ENCODE measurements at regions not wholly inside any gene's neighbourhood (a gene's known extent, or its start where the extent isn't known, plus 50 kb on each side); places are given as distances from the start of the nearest gene placed in this dataset.

DNA sequence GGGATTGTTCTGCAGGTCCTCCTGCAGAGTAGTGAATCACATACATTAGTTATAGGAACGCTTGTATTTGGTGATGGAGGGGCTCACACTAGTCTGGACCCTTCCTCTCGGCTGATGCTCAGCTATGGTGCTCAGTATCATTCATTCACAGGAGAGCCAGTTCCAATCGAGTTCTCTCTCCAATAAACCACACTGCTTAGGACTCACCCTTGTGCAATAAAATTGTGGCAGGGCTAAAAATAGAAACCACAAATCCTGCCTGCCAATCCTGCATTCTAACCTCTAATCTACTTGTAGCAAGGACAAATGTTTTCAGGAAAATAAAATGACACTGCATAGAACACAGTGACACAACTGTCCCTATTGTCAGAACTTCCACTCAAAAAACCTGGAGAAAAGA is 138.4 kb upstream of the TBL1XR1 start:
- Histone ChIP-seq H4K20me1 (ENCODE audit: insufficient read depth, low read length) (no peaks in the 10 kb centered on the region), H3K27me3 (ENCODE audit: control insufficient read depth in 1 of 2, insufficient read depth in 2 of 2, low read length in 2 of 2) (no peaks in the 10 kb centered on the region), H3K4me1 (ENCODE audit: insufficient read depth, low read length) (peaks cover 64% of the 10 kb centered on the region), H3K27ac (ENCODE audit: extremely low read length, insufficient read depth, low read length) (no peak overlapping the region), H3K79me2 (ENCODE audit: insufficient read depth, low read length) (no peaks in the 10 kb centered on the region), H3K36me3 (replicated peaks in 1 of 2; ENCODE audit: control insufficient read depth in 1 of 2, insufficient read depth in 2 of 2, low read length in 2 of 2) (no peaks in the 10 kb centered on the region), H3K4me3 (replicated peaks in 1 of 3; ENCODE audit: insufficient read depth in 1 of 3, low read depth in 2 of 3, low read length in 3 of 3) (no peak overlapping the region), H3K9me3 (ENCODE audit: low read length) (no peaks in the 10 kb centered on the region), H3K9ac (ENCODE audit: insufficient read depth, low read depth, low read length) (no peak overlapping the region), H2AFZ (ENCODE audit: low read length) (no peak overlapping the region), H3K4me2 (ENCODE audit: low read depth, low read length) (no peak overlapping the region)
- DNase-seq (ENCODE audit: low spot score) = no peak
- POLR2A ChIA-PET = no interaction called here
- no peak for ATAC-seq
- intact Hi-C loops (cut with micrococcal nuclease; ENCODE audit: unreplicated experiment) = no loop called here
- FAIRE-seq = no peak
- TF ChIP-seq ZBTB20 (CRISPR knock-in tag; IDR thresholded peaks at IDR 0.05; ENCODE audit: borderline replicate concordance, low read depth) (no peak), ERF (CRISPR knock-in tag; IDR thresholded peaks at IDR 0.05) (no peak), U2AF2 (IDR thresholded peaks at IDR 0.05; ENCODE audit: low read depth, low read length) (no peak), ZNF83 (CRISPR knock-in tag; IDR thresholded peaks at IDR 0.05; ENCODE audit: borderline replicate concordance) (no peak), SRSF9 (IDR thresholded peaks at IDR 0.05; ENCODE audit: borderline replicate concordance, insufficient read depth, low read depth, low read length, poor library complexity, severe bottlenecking) (no peak), ZNF549 (CRISPR knock-in tag; IDR thresholded peaks at IDR 0.05) (no peak), GATAD2A (CRISPR knock-in tag; IDR thresholded peaks at IDR 0.05) (no peak)
- TF ChIP-seq, protein P1, sequence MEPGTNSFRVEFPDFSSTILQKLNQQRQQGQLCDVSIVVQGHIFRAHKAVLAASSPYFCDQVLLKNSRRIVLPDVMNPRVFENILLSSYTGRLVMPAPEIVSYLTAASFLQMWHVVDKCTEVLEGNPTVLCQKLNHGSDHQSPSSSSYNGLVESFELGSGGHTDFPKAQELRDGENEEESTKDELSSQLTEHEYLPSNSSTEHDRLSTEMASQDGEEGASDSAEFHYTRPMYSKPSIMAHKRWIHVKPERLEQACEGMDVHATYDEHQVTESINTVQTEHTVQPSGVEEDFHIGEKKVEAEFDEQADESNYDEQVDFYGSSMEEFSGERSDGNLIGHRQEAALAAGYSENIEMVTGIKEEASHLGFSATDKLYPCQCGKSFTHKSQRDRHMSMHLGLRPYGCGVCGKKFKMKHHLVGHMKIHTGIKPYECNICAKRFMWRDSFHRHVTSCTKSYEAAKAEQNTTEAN (CRISPR knock-in tag; conservative IDR thresholded peaks at IDR 0.05) = no peak
- TF ChIP-seq, protein P2, sequence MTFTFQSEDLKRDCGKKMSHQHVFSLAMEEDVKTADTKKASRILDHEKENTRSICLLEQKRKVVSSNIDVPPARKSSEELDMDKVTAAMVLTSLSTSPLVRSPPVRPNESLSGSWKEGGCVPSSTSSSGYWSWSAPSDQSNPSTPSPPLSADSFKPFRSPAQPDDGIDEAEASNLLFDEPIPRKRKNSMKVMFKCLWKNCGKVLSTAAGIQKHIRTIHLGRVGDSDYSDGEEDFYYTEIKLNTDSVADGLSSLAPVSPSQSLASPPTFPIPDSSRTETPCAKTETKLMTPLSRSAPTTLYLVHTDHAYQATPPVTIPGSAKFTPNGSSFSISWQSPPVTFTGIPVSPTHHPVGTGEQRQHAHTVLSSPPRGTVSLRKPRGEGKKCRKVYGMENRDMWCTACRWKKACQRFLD (CRISPR knock-in tag; IDR thresholded peaks at IDR 0.05; ENCODE audit: borderline replicate concordance) = no peak
- WGBS (ENCODE audit: low lambda C conversion rate) = 40% methylated on average over 1 of the region's 3 CpGs
- BruUV-seq (replicated peaks) = no TSS peak
- CTCF ChIA-PET (ENCODE audit: low intra/inter-chr PET ratio, low total read pairs) = no interaction called here
- in situ Hi-C loops (cut with HindIII; ENCODE audit: extremely low pct_ligation_motif_present, low pct_unique_long_range_greater_than_20kb) = no loop called here
